HG03060 (cell line): ENCODE measurements at regions not wholly inside any gene's neighbourhood (a gene's known extent, or its start where the extent isn't known, plus 50 kb on each side); places are given as distances from the start of the nearest gene placed in this dataset.

Experiments used
- ATAC-seq: cut with Tn5 transposase; IDR thresholded peaks from one replicate; pipeline ENCODE4 v1.9.1; 2021; ENCODE audit warnings: low read depth, moderate number of reproducible peaks; ENCODE audit not compliant: unreplicated experiment

DNA sequence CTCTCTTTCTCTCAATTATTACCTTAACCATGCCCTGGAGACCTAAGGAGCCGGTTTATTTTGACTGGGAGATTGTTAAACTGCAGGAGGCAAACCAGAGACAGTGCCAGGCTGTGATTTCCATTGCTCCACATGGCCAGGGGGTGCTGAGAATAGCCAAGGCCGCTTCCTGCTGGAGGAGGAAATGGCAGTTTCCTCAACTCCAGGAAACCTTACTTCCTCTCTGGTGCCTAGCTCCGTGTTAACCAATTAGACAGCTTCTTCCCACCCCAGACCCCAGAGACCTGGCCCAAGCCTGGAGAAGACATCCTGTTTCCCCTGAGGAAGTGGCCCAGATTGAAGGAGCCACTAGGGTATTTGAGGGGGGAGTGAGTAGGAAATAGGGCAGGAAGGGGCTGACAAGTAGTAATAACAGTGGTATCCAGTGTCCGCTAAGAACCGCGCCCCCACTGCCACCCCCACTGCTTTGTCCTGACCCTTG, 161.2 kb downstream of the PLPP3 start:
- ATAC-seq, result no peak

DNA sequence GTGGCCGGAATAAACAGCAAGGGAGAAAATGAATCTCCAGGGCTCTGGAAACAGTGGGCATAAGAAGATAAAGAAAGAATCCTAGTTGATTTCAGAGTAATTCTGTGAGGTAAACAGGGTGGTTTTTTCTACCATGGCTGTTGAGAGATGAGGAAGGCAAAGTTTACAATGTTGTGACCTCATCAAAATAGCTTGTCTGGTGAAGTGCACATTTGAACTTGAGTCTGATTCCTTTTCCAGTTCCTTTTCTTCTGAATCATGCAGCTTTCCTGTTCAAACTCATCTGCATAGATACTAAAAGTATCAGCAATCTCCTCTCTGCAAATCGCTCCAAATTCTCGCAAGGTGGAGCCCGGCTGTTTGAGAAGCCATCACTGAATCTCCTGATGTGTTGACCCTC, 161.7 kb downstream of the PLPP3 start:
- ATAC-seq, result no peak

DNA sequence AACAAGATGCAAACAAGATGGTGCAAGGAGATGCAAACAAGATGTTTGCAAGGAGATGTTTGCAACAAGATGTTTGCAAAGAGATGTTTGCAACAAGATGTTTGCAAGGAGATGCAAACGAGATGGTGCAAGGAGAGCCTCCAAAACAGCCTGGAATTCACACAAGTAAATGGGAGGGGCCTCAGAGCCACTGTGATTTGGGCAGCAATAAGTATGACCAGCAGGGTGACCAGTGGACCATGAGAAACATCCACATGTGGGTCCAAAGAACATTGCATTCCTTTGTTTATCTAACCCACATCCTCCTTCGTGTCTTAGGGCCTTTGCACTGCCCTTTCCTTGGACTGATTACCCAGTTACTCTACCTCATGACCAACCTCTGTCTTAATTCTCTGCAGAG, 162.9 kb downstream of the PLPP3 start:
- ATAC-seq, result no peak

DNA sequence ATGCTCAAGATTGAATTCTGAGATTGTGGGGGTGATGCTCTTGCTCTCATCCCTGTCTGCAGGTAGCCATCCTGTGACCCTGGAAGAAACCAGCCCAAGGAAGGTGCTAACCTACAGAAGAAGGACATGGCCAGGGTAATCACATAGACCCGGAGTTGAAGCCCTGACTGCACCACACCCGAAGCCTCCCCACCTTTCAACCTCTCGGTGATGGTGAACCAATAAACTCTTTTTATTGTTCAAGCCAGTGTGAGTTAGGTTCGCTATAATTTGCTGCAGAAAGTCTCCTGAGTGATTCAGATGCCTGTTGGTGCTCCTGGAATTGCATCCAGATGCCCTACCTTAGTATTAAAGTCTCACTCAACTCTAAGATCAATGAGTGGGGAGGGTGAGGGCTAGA, 163.6 kb downstream of the PLPP3 start:
- ATAC-seq, result no peak

DNA sequence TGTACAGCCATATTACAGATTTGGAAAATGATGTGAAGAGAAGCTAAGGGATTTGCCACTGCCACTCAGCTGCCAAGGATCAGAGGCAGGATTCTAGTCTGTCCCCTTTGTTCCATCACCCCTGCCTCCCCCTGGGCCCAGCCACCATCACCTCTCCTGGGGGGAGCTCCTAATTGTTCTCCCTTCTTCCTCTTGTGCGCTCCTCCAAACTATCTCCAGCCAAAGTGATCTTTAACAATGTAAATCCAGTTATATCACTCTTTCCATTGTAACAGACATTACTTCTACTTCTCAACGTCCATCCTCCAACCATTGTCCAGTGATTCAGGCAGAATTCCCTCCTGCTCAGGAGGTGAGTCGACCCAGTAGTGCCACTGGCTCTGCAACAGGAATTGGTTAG, 164.1 kb downstream of the PLPP3 start:
- ATAC-seq, result no peak

DNA sequence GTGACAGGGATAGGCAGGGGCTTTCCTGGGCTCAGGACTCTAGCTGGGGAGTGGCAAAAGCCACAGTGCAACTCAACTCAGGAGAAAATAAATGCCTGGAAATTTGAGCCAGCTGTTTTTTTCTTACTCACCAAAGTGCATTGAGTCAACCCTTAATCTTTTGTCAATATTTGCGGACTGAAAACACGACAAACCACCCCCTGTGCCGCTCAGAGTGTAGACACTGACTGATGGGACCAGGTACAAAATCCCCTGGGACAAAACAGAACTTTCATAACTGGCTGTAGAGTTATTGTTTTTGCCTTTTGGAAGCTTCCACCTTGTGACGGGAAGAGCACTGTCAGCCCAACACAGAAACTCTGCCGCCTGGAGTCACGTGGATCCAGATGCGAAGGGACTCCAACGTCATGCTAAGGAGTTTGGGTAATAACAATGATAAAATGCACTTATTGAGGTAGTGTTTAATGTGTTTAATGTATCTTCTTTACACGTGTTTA, 164.6 kb downstream of the PLPP3 start:
- ATAC-seq, result no peak

DNA sequence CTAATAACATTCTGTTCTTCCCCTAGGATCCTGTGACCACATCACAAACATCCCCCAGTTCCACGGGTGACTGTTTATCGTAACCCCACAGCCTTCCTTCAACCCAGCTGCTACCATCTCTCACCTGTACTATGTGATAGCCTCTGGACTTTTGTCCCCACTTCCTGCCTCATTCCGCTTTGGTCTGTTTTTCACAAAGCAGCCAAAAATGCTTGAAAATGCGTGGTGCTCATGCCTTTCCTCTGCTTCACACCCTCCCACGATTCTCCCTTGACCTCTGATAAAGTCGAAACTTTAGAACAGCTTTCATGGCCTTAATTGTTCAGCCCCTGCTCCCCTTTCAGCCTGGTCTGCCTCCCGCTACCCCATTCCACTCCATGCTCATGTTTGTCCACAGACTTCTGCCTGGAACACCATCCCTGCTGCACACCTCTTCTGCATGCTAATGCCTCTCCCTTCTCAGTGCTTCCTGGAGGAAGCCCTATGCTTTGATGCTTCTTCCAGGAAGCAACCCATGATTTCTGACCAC, 165.6 kb downstream of the PLPP3 start:
- no peak for ATAC-seq

DNA sequence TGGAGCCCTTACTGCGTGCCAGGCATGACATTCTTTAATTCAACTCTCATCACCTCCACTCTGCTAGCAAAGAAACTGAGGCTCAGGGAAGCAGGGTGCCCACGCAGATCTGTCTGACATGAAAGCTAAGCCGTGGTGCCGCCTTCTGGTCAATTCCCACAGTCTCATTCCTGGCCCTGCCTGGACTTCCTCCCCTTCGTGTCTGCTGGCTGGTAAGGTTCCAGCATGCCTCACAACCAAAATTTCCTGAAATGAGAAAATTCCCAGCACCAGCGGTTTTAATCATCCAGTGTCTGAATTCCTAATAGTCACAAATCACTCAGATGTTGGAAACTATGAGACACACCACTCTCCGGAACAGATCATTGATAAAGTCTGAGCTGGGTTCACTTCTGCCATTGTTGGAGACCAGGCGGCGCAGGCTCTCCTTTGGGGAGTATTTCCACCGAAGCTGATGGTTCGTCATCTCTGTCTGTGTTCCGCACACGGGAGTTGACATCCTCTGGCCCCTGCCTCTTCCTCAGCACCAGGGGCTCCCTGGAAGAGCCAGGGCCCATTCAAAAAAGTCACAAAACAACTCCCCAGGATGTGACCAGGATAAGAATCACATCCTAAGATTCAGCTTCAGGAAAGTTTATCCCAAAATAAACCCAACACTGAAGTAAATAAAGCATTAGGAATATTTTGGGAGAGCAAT, 167.7 kb downstream of the PLPP3 start:
- ATAC-seq, result no peak

DNA sequence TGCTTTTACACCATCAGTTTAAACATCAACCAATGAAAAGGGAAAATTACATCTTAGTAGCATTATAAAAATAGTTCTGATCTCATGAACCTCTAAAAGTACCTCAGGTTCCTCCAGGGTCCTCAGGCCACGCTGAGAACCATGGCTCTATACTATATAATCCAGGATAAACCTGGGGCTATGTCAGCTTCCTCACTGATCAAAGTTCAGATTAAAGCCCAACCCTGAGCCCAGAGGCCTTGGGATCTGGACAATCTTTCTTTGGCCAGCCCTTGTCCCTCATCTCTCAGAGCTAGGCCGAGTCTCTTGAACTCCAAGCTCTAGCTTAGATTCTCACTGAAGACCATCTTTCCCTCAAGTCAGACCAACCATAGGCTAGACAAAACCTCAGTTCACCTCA, 168.3 kb downstream of the PLPP3 start:
- ATAC-seq, result no peak

DNA sequence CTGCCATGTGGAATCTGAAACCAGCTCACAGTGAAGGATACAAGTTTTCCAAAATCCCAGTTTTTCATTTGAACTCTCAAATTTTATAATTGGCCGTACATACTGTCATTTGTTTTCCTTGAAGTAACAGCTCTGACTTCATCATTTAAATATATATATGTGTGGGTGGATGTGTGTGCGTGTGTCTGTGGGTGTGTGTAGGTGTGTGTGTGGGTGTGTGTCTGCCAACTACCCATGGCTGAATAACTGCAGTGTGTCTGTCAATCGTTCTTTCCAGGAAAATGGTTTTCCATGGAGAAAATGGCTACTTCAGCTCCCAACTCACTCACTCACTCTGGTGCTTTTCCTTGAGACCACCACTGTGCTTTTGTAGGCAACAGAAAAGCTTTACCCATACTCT, 169.0 kb downstream of the PLPP3 start:
- no peak for ATAC-seq

DNA sequence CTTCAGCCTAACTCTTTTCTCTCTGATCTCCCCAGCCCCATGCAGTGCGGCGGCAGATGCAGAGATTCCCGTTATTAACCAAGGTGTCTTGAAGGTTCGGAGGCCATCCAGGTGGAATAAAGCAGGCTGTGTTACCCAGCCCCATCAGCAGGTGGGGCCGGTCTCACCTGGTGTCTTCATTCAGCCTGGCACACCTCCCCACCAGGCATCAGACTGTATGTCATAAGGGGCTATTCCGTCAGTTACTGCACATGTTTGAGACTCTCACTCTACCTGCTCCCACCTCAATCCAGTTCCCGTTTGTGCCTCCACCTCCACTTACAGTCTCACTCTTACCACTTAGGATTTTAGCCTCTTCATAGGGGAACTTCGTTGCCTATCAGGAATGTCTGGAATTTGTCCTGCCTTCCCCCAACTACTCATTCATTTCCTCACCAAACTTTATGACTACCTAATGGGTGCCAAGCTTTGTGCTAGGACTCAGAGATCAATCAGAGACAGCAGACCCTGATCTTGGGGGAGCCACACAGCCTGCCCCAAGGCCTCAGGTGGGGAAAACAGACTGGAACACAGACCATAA, 170.2 kb downstream of the PLPP3 start:
- ATAC-seq, result no peak

DNA sequence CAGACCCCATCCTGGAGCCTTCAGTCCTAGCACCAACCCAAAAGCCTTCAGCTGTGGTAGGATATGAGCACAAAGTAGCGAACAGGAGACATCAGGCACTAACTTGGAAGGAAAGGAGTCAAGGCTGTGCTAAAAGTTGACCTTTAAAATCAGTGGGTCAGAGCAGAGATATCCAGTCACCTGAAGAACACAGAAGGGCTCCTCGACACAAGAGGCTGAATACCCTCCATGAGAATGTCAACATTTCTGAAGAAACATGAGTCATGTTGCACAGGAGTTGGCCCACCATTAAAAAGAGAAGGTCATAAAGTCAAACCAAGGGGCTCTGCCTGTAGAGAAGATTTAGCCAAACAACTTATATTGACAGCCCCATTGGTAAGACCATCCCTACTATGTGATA, 172.5 kb downstream of the PLPP3 start:
- ATAC-seq, result no peak

DNA sequence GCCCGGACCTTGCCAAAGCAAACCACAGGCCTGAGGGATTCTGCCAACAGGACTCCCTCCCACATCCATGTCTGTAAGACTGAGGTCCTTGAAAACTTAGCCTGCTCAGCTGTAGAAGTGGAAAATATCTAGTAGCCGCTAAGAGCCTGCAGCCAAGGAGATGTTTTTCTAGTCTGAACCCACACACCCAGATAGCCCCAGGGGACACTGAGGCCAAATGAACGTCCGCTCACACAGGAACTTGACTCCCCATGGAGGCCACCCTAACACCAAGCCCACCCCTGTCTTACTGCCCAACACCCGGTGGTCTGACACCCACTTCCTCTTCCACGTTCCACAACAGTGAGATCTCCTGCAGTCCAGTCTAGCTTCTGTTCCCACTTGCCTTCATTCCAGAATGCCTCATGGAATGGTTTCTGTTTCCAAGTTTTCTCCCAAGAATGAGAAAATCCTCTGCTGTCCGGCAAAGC, 174.8 kb downstream of the PLPP3 start:
- ATAC-seq, result no peak

DNA sequence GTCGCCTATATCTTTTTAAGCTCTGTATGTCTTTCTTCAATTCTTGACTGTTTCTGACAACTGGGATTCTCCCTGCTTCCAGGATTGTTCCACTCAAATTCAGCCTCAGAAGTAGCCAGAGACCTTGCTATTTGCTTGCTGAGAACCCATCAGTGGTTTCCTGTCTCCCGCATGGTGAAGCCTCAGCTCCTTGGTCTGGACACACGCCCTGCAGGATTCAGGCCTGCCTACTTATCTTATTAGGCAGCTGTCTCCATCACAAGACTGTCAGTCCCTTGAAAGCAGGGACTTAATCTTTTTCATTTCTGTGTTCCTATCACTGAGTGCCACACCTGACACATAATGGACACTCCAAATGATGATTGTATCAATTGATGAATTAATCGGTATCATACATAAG, 175.3 kb downstream of the PLPP3 start:
- no peak for ATAC-seq

DNA sequence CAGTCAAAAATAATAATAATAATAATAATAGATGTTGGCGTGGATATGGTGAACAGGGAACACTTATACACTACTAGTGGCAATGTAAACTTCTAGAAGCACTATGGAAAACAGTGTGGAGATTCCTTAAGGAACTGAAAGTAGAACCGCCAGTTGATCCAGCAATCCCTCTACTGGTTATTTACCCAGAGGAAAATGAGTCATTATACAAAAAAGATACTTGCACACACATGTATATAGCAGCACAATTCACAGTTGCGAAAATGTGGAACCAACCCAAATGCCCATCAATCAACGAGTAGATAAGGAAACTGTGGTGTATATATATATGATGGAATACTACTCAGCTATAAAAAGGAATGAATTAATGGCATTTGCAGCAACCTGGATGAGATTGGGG, 176.0 kb downstream of the PLPP3 start:
- no peak for ATAC-seq

DNA sequence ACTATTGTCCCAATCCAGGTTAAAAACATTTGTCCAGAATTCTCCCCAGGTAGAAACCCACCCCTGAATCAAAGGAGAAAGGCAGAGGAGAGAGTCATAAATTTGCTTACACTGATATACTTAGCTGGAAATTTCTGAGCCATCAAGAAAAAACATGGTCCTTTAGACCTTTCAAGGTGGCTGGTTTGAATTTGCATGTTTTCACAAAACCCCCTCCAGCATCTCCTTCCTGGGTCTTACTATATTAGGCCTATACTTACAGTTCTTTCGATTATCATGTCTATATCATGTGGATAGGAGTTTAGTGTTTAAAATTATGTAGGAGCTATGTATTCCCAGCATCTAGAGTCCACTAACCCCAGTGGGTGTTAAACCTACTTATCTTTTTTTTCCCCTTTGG, 178.2 kb downstream of the PLPP3 start:
- ATAC-seq, result no peak

DNA sequence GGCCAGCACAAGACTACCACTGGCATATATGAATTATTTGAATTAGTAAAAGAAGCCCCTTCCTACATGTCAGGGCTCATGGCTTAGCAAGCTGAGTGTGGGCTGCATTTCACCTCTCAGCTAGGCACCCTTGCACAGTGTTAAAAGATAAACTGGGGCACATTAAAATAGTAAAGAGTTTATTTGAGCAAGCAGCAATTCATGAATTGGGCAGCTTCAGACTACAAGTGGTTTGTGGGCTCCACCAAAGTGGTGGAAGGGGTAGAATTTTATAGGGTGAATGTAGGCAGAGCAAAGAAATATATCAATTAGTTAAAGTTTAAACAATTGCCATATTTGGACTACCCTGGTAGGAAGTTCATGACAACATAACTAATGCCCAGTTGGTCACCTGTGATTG, 178.8 kb downstream of the PLPP3 start:
- ATAC-seq, result no peak

DNA sequence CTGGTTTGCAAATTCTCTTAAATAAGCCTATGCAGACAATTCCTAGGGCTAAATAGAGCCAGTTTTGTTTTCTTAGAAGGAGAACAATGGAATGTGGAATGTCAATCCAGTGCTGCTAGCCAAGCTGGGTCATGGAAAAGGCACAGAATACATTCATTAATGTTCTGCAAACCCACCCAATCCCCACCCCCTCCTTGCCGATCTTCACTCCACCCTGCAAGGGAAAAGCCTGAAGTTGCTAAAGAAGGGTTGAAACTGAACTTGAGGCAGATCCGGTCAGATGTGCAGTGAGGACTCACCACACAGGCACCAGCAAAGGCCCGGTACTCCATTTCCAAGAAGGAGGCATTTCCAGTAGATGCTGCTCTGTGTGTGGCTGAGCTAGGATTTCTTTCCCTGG, 179.6 kb downstream of the PLPP3 start:
- no peak for ATAC-seq

DNA sequence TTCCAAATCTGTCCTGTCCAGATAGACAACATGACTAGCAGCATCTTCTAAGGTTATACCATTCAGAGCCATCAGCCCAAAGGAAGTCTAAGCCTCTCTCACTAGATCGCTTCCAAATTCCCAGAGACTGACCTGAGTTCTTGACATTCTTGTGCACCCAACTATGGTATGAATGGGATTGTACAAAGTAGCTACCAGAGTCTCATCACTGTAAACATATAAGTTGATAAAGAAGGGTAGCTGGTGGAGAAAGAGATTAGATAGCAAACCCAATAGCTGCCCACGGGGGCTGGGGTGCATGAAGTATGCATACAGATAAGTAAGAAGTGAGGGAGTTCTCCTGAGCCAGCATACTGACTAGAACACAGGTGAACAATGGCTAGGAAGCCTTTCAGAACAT, 180.0 kb downstream of the PLPP3 start:
- no peak for ATAC-seq

DNA sequence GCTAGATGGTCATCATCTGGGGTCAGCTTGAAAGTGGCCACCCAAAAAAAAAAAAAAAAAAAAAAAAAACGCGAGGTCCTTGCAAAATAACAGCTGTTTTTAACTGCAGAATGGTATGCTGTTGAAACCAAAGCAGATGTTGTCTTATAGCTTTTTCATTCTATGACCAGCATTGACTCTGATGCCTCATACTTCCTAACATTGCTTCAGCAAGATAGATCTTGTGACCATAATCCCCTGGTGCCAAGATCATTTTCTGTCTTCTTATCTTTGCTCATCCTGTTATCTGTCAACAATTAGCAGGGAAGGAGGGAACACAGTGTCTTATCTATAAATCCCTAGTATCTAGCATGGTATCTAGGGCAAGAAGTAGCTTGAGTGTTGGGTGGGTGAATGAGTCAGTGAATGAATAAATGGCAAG, 181.5 kb downstream of the PLPP3 start:
- ATAC-seq, result no peak

DNA sequence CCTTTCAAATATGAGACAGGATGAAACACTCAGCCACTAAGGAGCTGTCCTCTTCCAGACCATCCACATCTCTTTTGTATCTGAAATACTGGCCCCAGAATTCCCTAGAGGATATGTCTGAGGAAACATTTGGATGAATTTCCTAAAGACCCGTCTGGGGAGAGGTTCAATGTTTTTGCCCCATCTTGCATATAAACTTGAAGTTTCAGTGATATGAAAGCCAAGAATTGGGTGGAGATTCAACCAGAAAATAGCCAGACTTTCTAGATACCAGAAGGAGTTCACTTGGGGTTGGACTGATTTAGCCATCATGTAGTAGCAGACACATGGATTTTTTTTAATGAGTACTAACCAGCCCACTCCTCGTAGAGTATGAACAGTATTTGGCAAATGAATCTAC, 182.0 kb downstream of the PLPP3 start:
- ATAC-seq, result no peak

DNA sequence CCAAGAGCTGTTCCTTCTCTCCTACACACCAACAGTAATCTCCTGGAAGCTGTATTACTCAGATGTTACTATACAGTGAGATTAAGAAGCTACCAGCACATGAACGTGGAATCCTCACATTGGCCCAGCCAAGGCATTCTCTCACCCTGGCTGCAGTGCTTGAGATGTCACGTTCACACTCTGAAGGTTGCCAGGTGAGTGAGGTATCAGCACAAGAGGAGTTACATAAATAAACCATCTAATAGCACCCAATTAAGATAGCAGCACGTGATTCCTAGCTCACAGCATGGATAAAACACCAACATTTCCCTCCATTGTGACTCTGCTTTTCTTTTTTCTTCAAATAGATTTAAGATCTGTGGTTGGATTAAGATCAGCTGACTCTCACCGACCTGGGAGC, 182.8 kb downstream of the PLPP3 start:
- no peak for ATAC-seq
